GM19438 (cell line): ENCODE measurements at regions not wholly inside any gene's neighbourhood (a gene's known extent, or its start where the extent isn't known, plus 50 kb on each side); places are given as distances from the start of the nearest gene placed in this dataset.

Source experiments
- ATAC-seq: cut with Tn5 transposase; IDR thresholded peaks from one replicate; pipeline ENCODE4 v1.9.1; 2021; ENCODE audit warnings: low read depth; ENCODE audit not compliant: unreplicated experiment

- no peak for ATAC-seq
These were observed 278.2 kb upstream of the GATB start for GRCh38 chr4:152039023-152039481.

GRCh38 chr4:152038238-152038637, 277.4 kb upstream of the GATB start:
- no peak for ATAC-seq

- ATAC-seq = no peak
These were observed 276.6 kb upstream of the GATB start for GRCh38 chr4:152037435-152037834.

GRCh38 chr4:152033621-152034020, 272.8 kb upstream of the GATB start:
- ATAC-seq = no peak

- no peak for ATAC-seq
These were observed 271.9 kb upstream of the GATB start for GRCh38 chr4:152032722-152033131.

- no peak for ATAC-seq
These were observed 268.8 kb upstream of the GATB start for GRCh38 chr4:152029631-152030030.

GRCh38 chr4:152028131-152028530, 267.3 kb upstream of the GATB start:
- ATAC-seq = no peak

- no peak for ATAC-seq
These were observed 264.1 kb upstream of the GATB start for GRCh38 chr4:152024881-152025280.

GRCh38 chr4:152023674-152024073, 262.9 kb upstream of the GATB start:
- no peak for ATAC-seq

- ATAC-seq = no peak
These were observed 261.7 kb upstream of the GATB start for GRCh38 chr4:152022543-152022942.

- no peak for ATAC-seq
These were observed 261.1 kb upstream of the GATB start for GRCh38 chr4:152021788-152022438.

- ATAC-seq = no peak
These were observed 259.3 kb upstream of the GATB start for GRCh38 chr4:152020073-152020472.

- no peak for ATAC-seq
These were observed 255.5 kb upstream of the GATB start for GRCh38 chr4:152016303-152016620.

GRCh38 chr4:152015597-152016302, 254.9 kb upstream of the GATB start:
- no peak for ATAC-seq

- ATAC-seq = peak; percentile 87
These were observed 253.5 kb upstream of the GATB start for GRCh38 chr4:152014280-152014679.

- ATAC-seq = no peak
These were observed 250.7 kb upstream of the GATB start for GRCh38 chr4:152011469-152011868.

GRCh38 chr4:152010710-152011079, 249.9 kb upstream of the GATB start:
- no peak for ATAC-seq

- no peak for ATAC-seq
These were observed 249.3 kb upstream of the GATB start for GRCh38 chr4:152009983-152010709.

GRCh38 chr4:152009031-152009670, 248.3 kb upstream of the GATB start:
- ATAC-seq = no peak

- no peak for ATAC-seq
These were observed 246.3 kb upstream of the GATB start for GRCh38 chr4:152007111-152007510.

GRCh38 chr4:152004801-152005200, 244.0 kb upstream of the GATB start:
- ATAC-seq = no peak
